ENCODE measurements at regions not wholly inside any gene's neighbourhood (a gene's known extent, or its start where the extent isn't known, plus 50 kb on each side); places are given as distances from the start of the nearest gene placed in this dataset.

DNA sequence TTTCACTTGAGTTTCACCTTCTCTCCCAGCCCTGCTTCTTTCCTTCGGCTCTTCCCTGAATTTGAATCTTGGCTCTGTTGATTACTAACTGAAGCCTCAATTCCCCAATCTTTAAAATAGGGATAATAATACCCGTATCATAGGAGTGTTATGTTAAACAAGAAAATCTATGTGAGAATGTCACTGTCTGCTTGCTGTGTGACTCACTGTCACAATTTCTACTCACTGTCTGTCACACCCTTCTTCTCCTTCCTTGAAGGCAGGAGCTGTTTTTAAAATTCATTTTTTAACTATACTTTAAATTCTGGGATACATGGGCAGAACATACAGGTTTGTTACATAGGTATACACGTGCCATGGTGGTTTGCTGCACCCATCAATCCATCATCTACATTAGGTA, 141.6 kb upstream of the CXCR4 start:
- no peak for TF ChIP-seq FOXK2 (IDR thresholded peaks at IDR 0.05)
- no peak for TF ChIP-seq FOXA1 (IDR thresholded peaks at IDR 0.05)
- TF ChIP-seq HDGF (IDR thresholded peaks at IDR 0.05; ENCODE audit: borderline replicate concordance) = no peak
- no peak for TF ChIP-seq FOXM1 (IDR thresholded peaks at IDR 0.05; ENCODE audit: borderline replicate concordance)
- TF ChIP-seq, protein P1, sequence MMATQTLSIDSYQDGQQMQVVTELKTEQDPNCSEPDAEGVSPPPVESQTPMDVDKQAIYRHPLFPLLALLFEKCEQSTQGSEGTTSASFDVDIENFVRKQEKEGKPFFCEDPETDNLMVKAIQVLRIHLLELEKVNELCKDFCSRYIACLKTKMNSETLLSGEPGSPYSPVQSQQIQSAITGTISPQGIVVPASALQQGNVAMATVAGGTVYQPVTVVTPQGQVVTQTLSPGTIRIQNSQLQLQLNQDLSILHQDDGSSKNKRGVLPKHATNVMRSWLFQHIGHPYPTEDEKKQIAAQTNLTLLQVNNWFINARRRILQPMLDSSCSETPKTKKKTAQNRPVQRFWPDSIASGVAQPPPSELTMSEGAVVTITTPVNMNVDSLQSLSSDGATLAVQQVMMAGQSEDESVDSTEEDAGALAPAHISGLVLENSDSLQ (IDR thresholded peaks at IDR 0.05) = no peak

All from HEK293T (cell line).